ENCODE measurements at regions not wholly inside any gene's neighbourhood (a gene's known extent, or its start where the extent isn't known, plus 50 kb on each side); places are given as distances from the start of the nearest gene placed in this dataset.

DNA sequence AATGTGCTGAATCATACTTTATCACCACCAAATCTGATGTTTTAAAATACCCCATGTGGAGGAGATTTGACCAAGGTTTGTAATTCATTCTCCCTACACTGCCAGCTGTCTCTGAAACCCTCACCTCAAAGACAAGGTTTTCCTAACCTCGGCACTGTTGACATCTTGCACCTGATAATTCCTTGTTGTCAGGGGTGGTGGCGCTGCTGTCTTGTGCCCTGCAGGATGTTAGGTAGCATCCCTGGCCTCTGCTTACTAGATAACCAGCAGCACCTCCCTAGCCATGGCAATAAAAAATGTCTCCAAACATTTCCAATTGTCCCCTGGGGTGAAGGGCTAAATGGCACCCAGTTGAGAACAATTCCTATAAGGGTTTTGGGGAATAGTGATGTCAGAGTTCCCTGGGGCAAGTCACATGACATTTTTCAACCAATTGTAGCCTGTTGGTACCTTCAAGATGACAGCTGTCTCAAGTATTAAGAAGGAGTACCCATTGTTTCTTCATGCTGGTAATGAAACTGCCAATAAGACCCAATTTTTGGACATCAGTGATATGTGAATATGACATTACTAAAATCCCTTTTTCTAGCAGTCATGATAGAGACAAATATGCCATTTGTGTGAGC lies 160.6 kb upstream of the PLCXD3 start:
- intact Hi-C loops (cut with micrococcal nuclease), result no loop called here

DNA sequence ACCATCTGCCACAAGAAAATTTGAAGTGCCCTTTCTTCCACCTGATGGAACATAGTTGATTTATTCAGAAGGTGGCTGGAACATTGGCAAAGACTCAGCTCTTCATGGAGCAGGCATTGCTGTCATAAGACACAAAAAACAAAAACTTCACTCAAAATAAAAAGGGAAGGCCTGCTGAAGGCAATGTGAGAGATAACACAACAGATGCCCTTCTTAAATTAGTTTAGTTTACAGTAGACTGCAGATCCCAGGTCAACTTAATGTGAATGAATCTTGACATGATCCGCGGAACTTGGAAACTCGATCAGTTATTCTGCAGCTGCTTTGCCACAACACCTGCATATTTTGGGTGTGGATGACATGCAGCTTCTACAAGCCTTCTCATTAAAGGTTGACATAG lies 159.8 kb upstream of the PLCXD3 start:
- intact Hi-C loops (cut with micrococcal nuclease), result no loop called here

- intact Hi-C loops (cut with micrococcal nuclease), result no loop called here
Measured at GRCh38 chr5:41661254-41661653, 150.9 kb upstream of the PLCXD3 start.

DNA sequence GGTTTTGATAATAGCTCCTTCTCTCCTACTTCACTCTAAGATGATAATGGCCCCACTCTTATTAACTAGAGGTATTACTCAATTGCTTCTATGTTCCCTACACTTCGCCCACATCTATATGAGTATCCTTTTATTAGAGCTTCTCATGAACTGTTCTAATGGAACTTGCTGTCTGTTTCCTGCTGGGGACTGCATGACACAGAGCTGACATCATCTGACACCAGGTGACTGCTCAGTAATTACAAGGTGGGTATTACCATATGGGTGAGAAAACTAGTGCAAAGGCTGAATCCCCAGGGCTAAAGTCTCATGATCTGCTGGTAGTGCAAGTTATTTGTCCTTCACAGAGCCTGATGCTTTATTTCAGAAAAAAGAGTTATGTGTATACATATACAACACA lies 146.2 kb upstream of the PLCXD3 start:
- intact Hi-C loops (cut with micrococcal nuclease), result no loop called here

DNA sequence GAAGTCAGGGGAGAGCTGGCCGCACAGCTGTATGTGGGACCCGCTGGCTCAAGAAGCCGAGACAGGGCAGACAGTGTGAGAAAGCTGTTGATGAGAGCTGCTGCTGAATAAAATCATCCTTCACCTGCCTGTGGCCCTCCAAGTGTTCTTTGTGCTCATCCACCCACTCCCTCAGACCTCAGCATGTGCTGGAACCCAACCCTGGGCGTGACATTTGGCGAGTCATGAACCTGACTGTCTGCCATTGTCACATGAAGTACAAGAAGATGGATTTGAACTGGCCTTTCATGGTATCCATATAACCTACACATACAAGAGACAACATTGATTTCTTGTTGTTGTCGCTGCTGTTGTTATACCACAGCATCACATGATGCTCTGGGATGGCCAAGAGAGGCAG lies 139.7 kb upstream of the PLCXD3 start:
- intact Hi-C loops (cut with micrococcal nuclease), result no loop called here

GRCh38 chr5:41649659-41650058 lies 139.3 kb upstream of the PLCXD3 start:
- intact Hi-C loops (cut with micrococcal nuclease), result loop anchor here (10.0 kb wide), 1 partner anchor 375 kb away; no protein-coding TSS in a partner anchor

DNA sequence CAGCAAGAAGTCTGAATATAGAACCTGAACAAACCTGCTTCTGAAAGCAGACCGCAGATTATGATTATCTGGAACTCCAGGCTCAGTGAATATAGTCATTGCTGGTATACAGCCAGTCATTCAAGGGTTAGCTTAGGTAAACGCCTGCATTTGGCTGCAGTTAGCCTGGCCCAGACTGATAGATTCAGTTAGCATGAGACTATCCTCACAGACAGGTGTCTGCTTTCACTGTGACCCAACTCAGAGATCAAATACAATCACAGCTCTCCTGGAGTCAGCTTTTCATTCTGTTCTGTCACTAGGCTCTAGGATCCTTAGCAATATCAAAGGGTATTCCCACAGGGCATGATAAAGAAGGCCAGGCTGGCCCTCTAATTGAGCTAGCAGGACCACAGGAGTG lies 138.6 kb upstream of the PLCXD3 start:
- intact Hi-C loops (cut with micrococcal nuclease), result loop anchor here (10.0 kb wide), 1 partner anchor 374 kb away; no protein-coding TSS in a partner anchor

DNA sequence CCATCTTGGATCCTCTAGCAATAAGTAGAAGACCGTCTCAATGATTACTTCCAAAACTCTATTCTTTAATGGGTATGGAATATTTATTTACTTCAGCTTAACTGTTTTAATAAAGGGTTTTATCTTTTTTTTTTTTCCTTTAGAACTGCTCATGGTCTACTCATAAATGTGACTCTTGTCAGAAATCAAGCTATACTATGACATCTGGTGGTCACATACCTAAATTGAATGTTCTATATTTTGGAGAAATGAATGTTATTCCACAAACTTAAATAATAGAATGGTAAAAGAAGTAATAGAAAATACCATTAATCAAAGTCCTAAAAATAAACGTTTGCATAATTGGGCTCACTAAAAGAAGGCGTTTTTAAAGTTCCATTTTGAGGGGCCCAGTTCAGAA lies 131.2 kb upstream of the PLCXD3 start:
- intact Hi-C loops (cut with micrococcal nuclease), result loop anchor here (10.0 kb wide), 1 partner anchor 367 kb away; no protein-coding TSS in a partner anchor

GRCh38 chr5:41638685-41639084 lies 128.3 kb upstream of the PLCXD3 start:
- intact Hi-C loops (cut with micrococcal nuclease), result no loop called here

DNA sequence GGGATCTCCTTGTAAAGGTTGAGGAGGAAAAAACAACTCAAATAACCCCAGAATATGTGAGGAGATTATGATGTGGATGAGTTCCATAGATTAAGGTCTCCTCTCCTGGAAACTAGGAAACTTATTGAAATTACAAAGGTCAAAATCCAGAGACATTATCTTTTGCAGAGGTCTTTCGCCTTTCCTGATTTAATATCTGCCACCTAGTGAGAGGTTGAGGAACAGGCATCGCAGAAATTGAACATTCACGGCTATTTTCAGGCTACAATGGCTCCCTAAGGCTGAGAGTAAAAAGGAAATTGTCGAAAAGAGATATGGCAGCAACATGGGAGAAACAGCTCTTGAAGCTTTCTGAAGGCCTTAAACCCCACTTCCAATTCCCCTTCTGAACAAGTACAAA lies 127.5 kb upstream of the PLCXD3 start:
- intact Hi-C loops (cut with micrococcal nuclease), result no loop called here

DNA sequence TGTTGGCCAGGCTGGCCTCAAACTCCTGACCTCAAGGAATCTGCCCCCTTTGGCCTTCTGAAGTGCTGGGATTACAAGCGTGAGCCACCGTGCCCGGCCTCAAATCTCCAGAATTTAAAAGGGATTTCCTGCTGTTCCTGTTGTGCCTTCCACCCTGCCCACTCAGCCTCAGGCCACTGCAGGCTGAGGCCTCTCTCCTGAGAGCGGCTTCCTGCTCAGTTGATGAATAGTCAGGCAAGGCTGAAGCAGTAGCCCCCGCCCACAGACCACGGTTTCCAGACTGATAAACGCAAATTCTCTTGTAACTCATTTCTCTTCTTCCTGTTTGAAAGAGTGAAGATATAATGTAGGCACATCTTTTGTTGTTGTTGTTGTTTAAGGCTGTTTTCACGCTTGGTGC lies 127.0 kb upstream of the PLCXD3 start:
- intact Hi-C loops (cut with micrococcal nuclease), result no loop called here

GRCh38 chr5:41636605-41637004 lies 126.2 kb upstream of the PLCXD3 start:
- intact Hi-C loops (cut with micrococcal nuclease), result no loop called here

DNA sequence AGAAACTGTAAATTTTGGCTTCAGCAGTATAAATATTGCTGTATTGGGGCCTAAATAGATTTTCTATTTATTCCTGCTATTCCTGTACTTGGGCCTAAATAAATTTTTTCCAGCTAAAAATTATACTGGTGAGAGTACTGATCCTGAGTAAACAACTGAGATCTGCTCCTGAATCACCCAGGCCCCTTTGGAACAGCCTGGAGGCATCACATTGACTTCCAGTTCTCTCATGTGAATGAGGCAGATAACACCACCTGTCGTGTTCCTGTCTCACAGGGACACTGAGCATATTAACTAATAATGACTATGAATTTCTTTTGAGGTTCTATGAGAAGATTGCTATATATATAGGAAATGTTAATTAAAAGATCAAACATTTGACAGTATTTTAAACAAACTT lies 119.5 kb upstream of the PLCXD3 start:
- intact Hi-C loops (cut with micrococcal nuclease), result no loop called here

GRCh38 chr5:41625571-41625970 lies 115.2 kb upstream of the PLCXD3 start:
- intact Hi-C loops (cut with micrococcal nuclease), result no loop called here

GRCh38 chr5:41621420-41621819 lies 111.0 kb upstream of the PLCXD3 start:
- intact Hi-C loops (cut with micrococcal nuclease), result no loop called here

- intact Hi-C loops (cut with micrococcal nuclease), result no loop called here
Measured at GRCh38 chr5:41617843-41618515, 107.6 kb upstream of the PLCXD3 start.

- intact Hi-C loops (cut with micrococcal nuclease), result no loop called here
Measured at GRCh38 chr5:41610386-41610785, 100.0 kb upstream of the PLCXD3 start.

GRCh38 chr5:41600731-41601130 lies 90.3 kb upstream of the PLCXD3 start:
- intact Hi-C loops (cut with micrococcal nuclease), result no loop called here

GRCh38 chr5:41598011-41598410 lies 87.6 kb upstream of the PLCXD3 start:
- intact Hi-C loops (cut with micrococcal nuclease), result no loop called here

DNA sequence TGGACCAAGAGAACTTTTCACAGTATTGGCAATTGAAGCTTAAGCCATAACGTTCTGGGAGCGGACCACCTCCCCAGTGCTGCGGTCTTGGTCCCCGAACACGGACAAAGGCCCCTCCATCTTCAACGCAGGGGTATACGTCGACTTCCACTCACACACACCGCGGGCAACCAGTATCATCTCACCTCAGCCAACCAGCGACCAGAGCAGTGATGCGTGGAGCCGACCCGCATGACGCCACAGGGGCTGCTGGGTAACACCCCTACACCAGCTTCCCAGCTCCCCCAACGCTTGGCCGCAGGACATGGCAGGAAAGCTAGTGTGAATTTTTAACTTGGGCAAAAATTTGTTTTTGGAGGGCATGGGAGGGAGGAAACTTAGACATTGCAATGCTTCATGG lies 77.3 kb upstream of the PLCXD3 start:
- intact Hi-C loops (cut with micrococcal nuclease), result no loop called here

DNA sequence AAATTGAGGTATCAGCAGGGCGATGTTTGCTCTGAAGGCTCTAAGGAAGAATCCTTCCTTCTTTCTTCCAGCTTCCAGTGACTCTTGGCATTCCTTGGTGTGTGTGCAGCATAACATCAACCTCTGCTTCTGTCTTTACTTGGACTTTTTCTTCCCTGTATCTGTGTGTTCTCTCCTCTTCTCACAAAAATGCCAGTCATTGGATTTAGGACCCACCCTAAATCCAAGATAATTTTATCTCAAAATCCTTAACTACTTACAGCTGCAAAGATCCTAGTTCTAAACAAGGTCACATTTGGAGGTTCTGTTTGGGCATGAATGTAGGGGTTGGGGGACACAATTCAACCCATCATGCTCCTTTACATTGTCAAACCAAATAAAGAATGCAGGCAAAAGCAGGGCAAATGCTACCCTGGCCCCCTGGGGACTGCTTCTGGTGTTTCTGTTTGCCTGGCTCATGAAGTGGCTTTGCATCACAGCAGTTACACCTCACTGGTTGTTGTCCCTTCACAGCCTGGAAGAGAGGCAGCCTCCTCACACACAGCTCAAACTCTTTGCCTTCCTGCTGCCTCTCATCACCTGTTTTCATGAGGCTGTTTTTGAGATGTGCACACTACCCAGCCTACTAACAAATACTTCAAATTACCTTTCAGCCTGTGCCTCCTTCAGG lies 64.8 kb upstream of the PLCXD3 start:
- intact Hi-C loops (cut with micrococcal nuclease), result no loop called here

DNA sequence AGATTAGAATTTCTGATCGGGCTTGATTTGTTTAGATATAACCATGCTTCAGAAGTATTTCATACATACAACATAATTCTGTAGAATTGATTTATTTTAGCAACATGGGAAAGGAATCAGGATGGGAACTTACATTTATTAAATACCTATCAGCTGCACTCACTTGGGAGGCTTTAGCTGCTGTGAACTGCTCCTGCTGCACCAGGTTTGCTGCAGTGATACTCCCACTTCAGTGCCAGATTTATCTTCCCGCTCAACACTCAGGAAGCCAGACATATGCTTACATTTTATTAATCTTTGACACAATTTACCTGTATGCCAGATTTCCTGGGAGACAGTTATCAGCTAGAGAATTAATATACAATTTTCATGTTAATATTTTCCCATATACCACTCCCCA lies 64.0 kb upstream of the PLCXD3 start:
- intact Hi-C loops (cut with micrococcal nuclease), result no loop called here

Measured in T-helper 1 cell treated with Interleukin-12 subunit alpha and Interleukin-12 subunit beta and Interleukin-4 antibody, amounts not matched to agents 30 ng/mL and 1 ng/mL, for 36 hours (primary cell).